Caco-2 (cell line): ENCODE measurements at regions not wholly inside any gene's neighbourhood (a gene's known extent, or its start where the extent isn't known, plus 50 kb on each side); places are given as distances from the start of the nearest gene placed in this dataset.

Source experiments
- BruUV-seq: library from RNA; stranded (reverse); fragments of 400-500 nt; replicated peaks from 2 replicates; lab custom pipeline; 2021; lab: Mats Ljungman, UMichigan
- CTCF ChIA-PET: fragments of 300-600 bp; sonication (Branson Sonifier 250); formaldehyde crosslinking; loops from one replicate; lab custom pipeline; 2022; ENCODE audit warnings: antibody characterized with exemption; lab: Charles Lee
- POLR2A ChIA-PET: fragments of 300-600 bp; sonication (Branson Sonifier 250); formaldehyde crosslinking; loops from one replicate; lab custom pipeline; 2022; ENCODE audit warnings: antibody characterized with exemption; lab: Charles Lee
- DNase-seq, 2 experiments: peaks; one replicate each; pipeline versions ENCODE4 v3.0.0 to v3.0.0-alpha.2; 2020 to 2022
- H3K27me3 ChIP-seq: replicated peaks from 2 replicates; pipeline ENCODE4 v1.6.0; 2011; ENCODE audit warnings: low read length; ENCODE audit not compliant: control insufficient read depth, insufficient read depth
- H3K36me3 ChIP-seq: 2 replicates; pipeline ENCODE4 v1.5.1; 2011; ENCODE audit warnings: low read length; ENCODE audit not compliant: control insufficient read depth, insufficient read depth
- H3K4me1 ChIP-seq: fragments of 250-450 bp; sonication (Bioruptor Pico); 2 replicates; pipeline ENCODE4 v1.5.1; 2020; ENCODE audit warnings: mild to moderate bottlenecking
- H3K4me3 ChIP-seq: 2 replicates; pipeline ENCODE4 v1.5.1; 2011; ENCODE audit warnings: low read depth, mild to moderate bottlenecking, control low read depth, low read length
- H3K9me3 ChIP-seq: fragments of 250-450 bp; sonication (Bioruptor Pico); 2 replicates; pipeline ENCODE4 v1.5.1; 2020; ENCODE audit warnings: mild to moderate bottlenecking, moderate library complexity
- H3K27ac Mint-ChIP-seq: one replicate; pipeline ENCODE4 v1.8.0; 2022; ENCODE audit warnings: mixed read lengths; ENCODE audit not compliant: unreplicated experiment
- H3K27me3 Mint-ChIP-seq: one replicate; pipeline ENCODE4 v1.8.0; 2022; ENCODE audit warnings: mixed read lengths; ENCODE audit not compliant: insufficient read depth, unreplicated experiment
- H3K36me3 Mint-ChIP-seq: one replicate; pipeline ENCODE4 v1.8.0; 2022; ENCODE audit warnings: mild to moderate bottlenecking, mixed read lengths; ENCODE audit not compliant: insufficient read depth, unreplicated experiment
- H3K4me1 Mint-ChIP-seq: one replicate; pipeline ENCODE4 v1.8.0; 2022; ENCODE audit warnings: low read depth, mixed read lengths; ENCODE audit not compliant: unreplicated experiment
- H3K4me3 Mint-ChIP-seq: one replicate; pipeline ENCODE4 v1.8.0; 2022; ENCODE audit warnings: mild to moderate bottlenecking, moderate library complexity, mixed read lengths; ENCODE audit not compliant: unreplicated experiment
- H3K9me3 Mint-ChIP-seq: one replicate; pipeline ENCODE4 v1.8.0; 2022; ENCODE audit warnings: mixed read lengths; ENCODE audit not compliant: unreplicated experiment
- intact Hi-C: fragments of 100-400 bp; cut with micrococcal nuclease; formaldehyde crosslinking; loops from one replicate; pipeline ENCODE4 v1.10.0; 2022; ENCODE audit not compliant: unreplicated experiment
- TF ChIP-seq, protein P1 (sequence below), 2 experiments: fragments of 200-600 bp in 1 of 2; IDR thresholded peaks; 1 replicate in 1 of 2; 2 replicates in 1 of 2; pipeline versions ENCODE4 v1.5.1 to v1.8.0; 2011 to 2022; ENCODE audit warnings: antibody characterized with exemption in 1 of 2, control low read depth in 1 of 2, inconsistent platforms in 1 of 2, low read depth in 1 of 2, low read length in 1 of 2, mild to moderate bottlenecking in 1 of 2, moderate library complexity in 1 of 2; ENCODE audit not compliant: insufficient read depth in 1 of 2, severe bottlenecking in 1 of 2, unreplicated experiment in 1 of 2

DNA sequence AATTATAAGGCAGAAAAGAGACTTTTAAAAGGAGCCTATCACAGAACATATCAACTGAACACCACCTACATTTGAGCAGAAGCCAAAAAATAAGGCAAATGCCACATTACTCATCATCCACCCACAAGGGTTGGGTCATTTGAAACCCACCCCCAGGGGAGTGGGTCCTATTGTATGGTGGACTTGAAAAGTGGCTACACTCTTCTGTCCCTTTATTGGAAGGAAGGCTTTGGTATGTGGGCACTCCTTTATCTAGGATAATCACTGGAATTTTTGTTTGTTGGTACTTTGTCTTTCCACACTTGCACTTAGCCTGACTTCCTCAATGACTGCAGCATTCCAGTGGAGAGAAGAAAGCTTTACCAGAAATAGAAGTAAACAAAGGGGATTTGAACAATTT is 157.2 kb upstream of the COL11A1 start:
- intact Hi-C loops = no loop called here
- Mint-ChIP-seq H3K9me3 (no peaks in the 10 kb centered on the region), H3K36me3 (no peaks in the 10 kb centered on the region), H3K27ac (no peak overlapping the region), H3K4me1 (no peaks in the 10 kb centered on the region), H3K27me3 (no peaks in the 10 kb centered on the region), H3K4me3 (no peak overlapping the region)
- ChIA-PET POLR2A (no interaction called here), CTCF (no interaction called here)
- H3K9me3 ChIP-seq = no peaks in the 10 kb centered on the region
- H3K4me3 ChIP-seq = no peak overlapping the region
- BruUV-seq = no TSS peak
- H3K27me3 ChIP-seq = no peaks in the 10 kb centered on the region
- DNase-seq = no peak
- TF ChIP-seq, protein P1, sequence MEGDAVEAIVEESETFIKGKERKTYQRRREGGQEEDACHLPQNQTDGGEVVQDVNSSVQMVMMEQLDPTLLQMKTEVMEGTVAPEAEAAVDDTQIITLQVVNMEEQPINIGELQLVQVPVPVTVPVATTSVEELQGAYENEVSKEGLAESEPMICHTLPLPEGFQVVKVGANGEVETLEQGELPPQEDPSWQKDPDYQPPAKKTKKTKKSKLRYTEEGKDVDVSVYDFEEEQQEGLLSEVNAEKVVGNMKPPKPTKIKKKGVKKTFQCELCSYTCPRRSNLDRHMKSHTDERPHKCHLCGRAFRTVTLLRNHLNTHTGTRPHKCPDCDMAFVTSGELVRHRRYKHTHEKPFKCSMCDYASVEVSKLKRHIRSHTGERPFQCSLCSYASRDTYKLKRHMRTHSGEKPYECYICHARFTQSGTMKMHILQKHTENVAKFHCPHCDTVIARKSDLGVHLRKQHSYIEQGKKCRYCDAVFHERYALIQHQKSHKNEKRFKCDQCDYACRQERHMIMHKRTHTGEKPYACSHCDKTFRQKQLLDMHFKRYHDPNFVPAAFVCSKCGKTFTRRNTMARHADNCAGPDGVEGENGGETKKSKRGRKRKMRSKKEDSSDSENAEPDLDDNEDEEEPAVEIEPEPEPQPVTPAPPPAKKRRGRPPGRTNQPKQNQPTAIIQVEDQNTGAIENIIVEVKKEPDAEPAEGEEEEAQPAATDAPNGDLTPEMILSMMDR (IDR thresholded peaks at IDR 0.05; ENCODE audit: insufficient read depth in 1 of 2, low read depth in 1 of 2, low read length in 1 of 2, severe bottlenecking in 1 of 2, unreplicated experiment in 1 of 2) = no peak
- H3K4me1 ChIP-seq = no peaks in the 10 kb centered on the region
- H3K36me3 ChIP-seq = no peaks in the 10 kb centered on the region

DNA sequence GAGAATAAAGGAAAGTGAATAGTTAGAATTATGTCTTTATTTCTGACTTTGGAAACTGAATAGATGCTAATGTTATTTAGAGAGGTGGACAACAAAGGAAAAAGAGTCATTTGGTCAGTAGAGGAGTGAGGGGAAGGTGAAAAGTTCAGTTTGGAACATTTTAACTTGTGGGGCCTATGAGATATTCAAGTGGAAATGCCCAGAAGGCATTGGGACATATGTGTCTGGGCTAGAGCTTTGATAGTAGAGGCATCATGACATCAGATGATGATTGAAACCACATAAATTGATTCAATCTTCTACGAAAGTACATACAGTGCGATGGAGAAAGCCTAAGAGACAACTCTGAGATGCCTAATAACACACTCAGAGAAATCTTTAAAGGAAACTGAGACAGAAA is 151.7 kb upstream of the COL11A1 start:
- Histone ChIP-seq H3K36me3 (no peaks in the 10 kb centered on the region), H3K4me1 (no peaks in the 10 kb centered on the region), H3K27me3 (no peaks in the 10 kb centered on the region), H3K9me3 (no peaks in the 10 kb centered on the region), H3K4me3 (no peak overlapping the region)
- POLR2A ChIA-PET = no interaction called here
- Mint-ChIP-seq H3K36me3 (no peaks in the 10 kb centered on the region), H3K27ac (no peak overlapping the region), H3K4me3 (no peak overlapping the region), H3K27me3 (no peaks in the 10 kb centered on the region), H3K9me3 (no peaks in the 10 kb centered on the region), H3K4me1 (no peaks in the 10 kb centered on the region)
- no TSS peak for BruUV-seq
- intact Hi-C loops = no loop called here
- CTCF ChIA-PET = no interaction called here
- TF ChIP-seq, protein P1 (IDR thresholded peaks at IDR 0.05; ENCODE audit: insufficient read depth in 1 of 2, low read depth in 1 of 2, low read length in 1 of 2, severe bottlenecking in 1 of 2, unreplicated experiment in 1 of 2) = no peak
- no peak for DNase-seq

DNA sequence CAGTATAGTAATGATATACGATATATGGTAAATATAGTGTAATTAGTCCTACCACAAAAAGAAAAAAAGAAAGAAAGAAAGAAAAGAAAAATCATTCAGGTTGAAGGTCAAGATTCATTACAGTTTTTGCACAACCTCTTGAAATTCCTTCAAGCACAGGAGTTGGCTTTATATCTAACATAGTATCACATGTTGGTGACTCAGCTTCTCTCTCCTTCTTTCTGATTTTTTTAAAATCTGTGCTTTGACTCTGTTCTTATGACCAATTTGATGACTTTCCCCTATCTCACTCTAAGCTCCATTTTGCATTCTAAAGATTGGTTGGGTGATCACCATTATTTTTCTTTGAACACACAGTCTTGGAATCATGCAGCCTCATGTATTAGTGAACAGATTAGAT is 148.2 kb upstream of the COL11A1 start:
- H3K4me3 Mint-ChIP-seq = no peak overlapping the region
- H3K4me1 Mint-ChIP-seq = no peaks in the 10 kb centered on the region
- POLR2A ChIA-PET = no interaction called here
- no peaks in the 10 kb centered on the region for H3K27me3 ChIP-seq
- H3K27ac Mint-ChIP-seq = no peak overlapping the region
- BruUV-seq = no TSS peak
- no peak for DNase-seq
- H3K27me3 Mint-ChIP-seq = no peaks in the 10 kb centered on the region
- H3K36me3 Mint-ChIP-seq = no peaks in the 10 kb centered on the region
- H3K36me3 ChIP-seq = no peaks in the 10 kb centered on the region
- no peaks in the 10 kb centered on the region for H3K9me3 Mint-ChIP-seq
- no peaks in the 10 kb centered on the region for H3K9me3 ChIP-seq
- intact Hi-C loops = no loop called here
- CTCF ChIA-PET = no interaction called here
- H3K4me3 ChIP-seq = no peak overlapping the region
- TF ChIP-seq, protein P1 (IDR thresholded peaks at IDR 0.05; ENCODE audit: insufficient read depth in 1 of 2, low read depth in 1 of 2, low read length in 1 of 2, severe bottlenecking in 1 of 2, unreplicated experiment in 1 of 2) = no peak
- no peaks in the 10 kb centered on the region for H3K4me1 ChIP-seq
